ENCODE measurements at regions not wholly inside any gene's neighbourhood (a gene's known extent, or its start where the extent isn't known, plus 50 kb on each side); places are given as distances from the start of the nearest gene placed in this dataset.

DNA sequence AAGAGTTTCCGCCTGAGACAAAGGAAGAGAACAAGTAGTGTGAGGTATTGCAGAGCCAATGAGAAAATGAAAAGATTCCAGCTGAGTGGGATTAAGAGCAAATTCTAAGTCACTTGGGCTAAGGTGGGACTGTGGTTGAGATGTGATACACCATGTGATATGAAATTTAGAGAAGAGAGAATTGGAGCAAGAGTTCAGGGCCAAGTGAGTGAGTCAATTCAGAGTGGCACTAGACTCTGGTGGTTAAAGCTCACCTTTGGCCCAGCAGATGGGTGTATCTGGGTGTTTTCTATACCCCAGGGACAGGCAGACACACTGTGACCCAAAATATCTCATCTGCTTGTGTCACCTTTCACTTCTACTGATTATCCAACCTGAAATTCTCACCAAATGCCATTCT, 368.1 kb downstream of the KCNN2 start:
- TF ChIP-seq, protein P1, sequence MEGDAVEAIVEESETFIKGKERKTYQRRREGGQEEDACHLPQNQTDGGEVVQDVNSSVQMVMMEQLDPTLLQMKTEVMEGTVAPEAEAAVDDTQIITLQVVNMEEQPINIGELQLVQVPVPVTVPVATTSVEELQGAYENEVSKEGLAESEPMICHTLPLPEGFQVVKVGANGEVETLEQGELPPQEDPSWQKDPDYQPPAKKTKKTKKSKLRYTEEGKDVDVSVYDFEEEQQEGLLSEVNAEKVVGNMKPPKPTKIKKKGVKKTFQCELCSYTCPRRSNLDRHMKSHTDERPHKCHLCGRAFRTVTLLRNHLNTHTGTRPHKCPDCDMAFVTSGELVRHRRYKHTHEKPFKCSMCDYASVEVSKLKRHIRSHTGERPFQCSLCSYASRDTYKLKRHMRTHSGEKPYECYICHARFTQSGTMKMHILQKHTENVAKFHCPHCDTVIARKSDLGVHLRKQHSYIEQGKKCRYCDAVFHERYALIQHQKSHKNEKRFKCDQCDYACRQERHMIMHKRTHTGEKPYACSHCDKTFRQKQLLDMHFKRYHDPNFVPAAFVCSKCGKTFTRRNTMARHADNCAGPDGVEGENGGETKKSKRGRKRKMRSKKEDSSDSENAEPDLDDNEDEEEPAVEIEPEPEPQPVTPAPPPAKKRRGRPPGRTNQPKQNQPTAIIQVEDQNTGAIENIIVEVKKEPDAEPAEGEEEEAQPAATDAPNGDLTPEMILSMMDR (IDR thresholded peaks at IDR 0.05), result no peak
- H3K4me3 ChIP-seq (replicated peaks in 1 of 3; ENCODE audit: low read depth in 2 of 3, low read length in 3 of 3), result no peak overlapping the region
- no peak overlapping the region for H2AFZ ChIP-seq (ENCODE audit: insufficient read depth, low read depth, low read length, poor library complexity, severe bottlenecking)
- Mint-ChIP-seq H3K9me3 (peaks cover 3 to 13% (median 9%) of the 10 kb centered on the region in 7 donors), H3K27me3 (ENCODE audit: low read depth in 3 of 3) (peaks cover 0 to 2% (median 0%) of the 10 kb centered on the region in 3 donors), H3K4me3 (no peak overlapping the region), H3K4me1 (no peaks in the 10 kb centered on the region), H3K27ac (no peak overlapping the region), H3K36me3 (no peaks in the 10 kb centered on the region)
- H4K20me1 ChIP-seq (ENCODE audit: insufficient read depth, low read length), result no peaks in the 10 kb centered on the region
- no peaks in the 10 kb centered on the region for H3K79me2 ChIP-seq (ENCODE audit: insufficient read depth, low read length)
- H3K4me1 ChIP-seq (ENCODE audit: control insufficient read depth in 1 of 2, insufficient read depth in 2 of 2, low read length in 2 of 2), result no peaks in the 10 kb centered on the region
- no peak for DNase-seq
- intact Hi-C loops (cut with micrococcal nuclease), result no loop called here
- H3K36me3 ChIP-seq (replicated peaks in 1 of 2; ENCODE audit: control insufficient read depth in 1 of 2, insufficient read depth in 2 of 2, low read length in 2 of 2), result no peaks in the 10 kb centered on the region
- H3K27ac ChIP-seq (ENCODE audit: low read depth in 1 of 2, low read length in 2 of 2), result no peak overlapping the region
- no peaks in the 10 kb centered on the region for H3K27me3 ChIP-seq (ENCODE audit: control insufficient read depth in 2 of 2, insufficient read depth in 2 of 2, low read length in 2 of 2)
- H3K9ac ChIP-seq (ENCODE audit: insufficient read depth, low read length, poor library complexity, severe bottlenecking), result no peak overlapping the region
- no peak overlapping the region for H3K4me2 ChIP-seq (replicated peaks; ENCODE audit: extremely low read depth, low read length, poor library complexity, severe bottlenecking)
- peaks cover 3 to 4% of the 10 kb centered on the region in 2 donors for H3K9me3 ChIP-seq (replicated peaks in 1 of 2; ENCODE audit: control insufficient read depth in 1 of 2, insufficient read depth in 1 of 2, low read length in 2 of 2)
- 89% methylated on average over 1 of the region's 1 CpG for WGBS (ENCODE audit: insufficient coverage)

DNA sequence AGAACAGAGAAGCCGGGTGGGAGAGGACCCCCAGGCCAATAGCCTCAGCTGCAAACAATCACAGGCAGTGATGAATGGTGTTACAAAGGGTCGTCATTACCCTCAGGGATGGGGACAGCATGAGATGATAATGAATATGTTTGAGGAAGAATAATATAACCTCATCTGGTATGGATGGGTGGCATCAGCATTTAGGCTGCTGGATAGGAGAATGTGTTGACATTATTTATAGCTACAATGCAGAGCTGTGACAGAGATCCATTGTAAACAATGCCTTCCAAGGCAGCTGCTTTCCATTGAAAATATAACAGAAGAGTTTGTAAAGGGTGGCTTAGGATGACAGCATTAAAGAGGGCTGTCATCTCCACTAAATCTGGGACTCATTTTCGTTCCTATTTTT, 365.5 kb downstream of the KCNN2 start:
- DNase-seq, result no peak

More for the DNA sequence above, 365.5 kb downstream of the KCNN2 start:
- Mint-ChIP-seq H3K27ac (no peak overlapping the region), H3K36me3 (no peaks in the 10 kb centered on the region), H3K4me3 (no peak overlapping the region), H3K4me1 (no peaks in the 10 kb centered on the region), H3K27me3 (ENCODE audit: low read depth in 3 of 3) (peaks cover 0 to 2% (median 0%) of the 10 kb centered on the region in 3 donors), H3K9me3 (peaks cover 6 to 20% (median 12%) of the 10 kb centered on the region in 7 donors)
- Histone ChIP-seq H4K20me1 (ENCODE audit: insufficient read depth, low read length) (no peaks in the 10 kb centered on the region), H3K36me3 (replicated peaks in 1 of 2; ENCODE audit: control insufficient read depth in 1 of 2, insufficient read depth in 2 of 2, low read length in 2 of 2) (no peaks in the 10 kb centered on the region), H3K9ac (ENCODE audit: insufficient read depth, low read length, poor library complexity, severe bottlenecking) (no peak overlapping the region), H3K9me3 (replicated peaks in 1 of 2; ENCODE audit: control insufficient read depth in 1 of 2, insufficient read depth in 1 of 2, low read length in 2 of 2) (peaks cover 6 to 7% of the 10 kb centered on the region in 2 donors), H3K4me2 (replicated peaks; ENCODE audit: extremely low read depth, low read length, poor library complexity, severe bottlenecking) (no peak overlapping the region), H3K27ac (ENCODE audit: low read depth in 1 of 2, low read length in 2 of 2) (no peak overlapping the region), H3K4me3 (replicated peaks in 1 of 3; ENCODE audit: low read depth in 2 of 3, low read length in 3 of 3) (no peak overlapping the region), H3K27me3 (ENCODE audit: control insufficient read depth in 2 of 2, insufficient read depth in 2 of 2, low read length in 2 of 2) (no peaks in the 10 kb centered on the region), H3K4me1 (ENCODE audit: control insufficient read depth in 1 of 2, insufficient read depth in 2 of 2, low read length in 2 of 2) (no peaks in the 10 kb centered on the region), H2AFZ (ENCODE audit: insufficient read depth, low read depth, low read length, poor library complexity, severe bottlenecking) (no peak overlapping the region), H3K79me2 (ENCODE audit: insufficient read depth, low read length) (no peaks in the 10 kb centered on the region)
- TF ChIP-seq, protein P1 (IDR thresholded peaks at IDR 0.05), result no peak
- intact Hi-C loops (cut with micrococcal nuclease), result no loop called here
- whole genome bisulfite sequencing (ENCODE audit: insufficient coverage), result 50% methylated on average over 1 of the region's 3 CpGs
